COLO829 (cell line): ENCODE measurements at regions not wholly inside any gene's neighbourhood (a gene's known extent, or its start where the extent isn't known, plus 50 kb on each side); places are given as distances from the start of the nearest gene placed in this dataset.
"Not testable (repeated sequence)": the region's sequence is repeated elsewhere in the genome, so short reads cannot be mapped to it uniquely, and the experiment has no call there.

ENCODE experiments used
- DNase-seq: peaks from one replicate; pipeline ENCODE4 v3.0.0; 2012; ENCODE audit warnings: low spot score

- DNase-seq = no peak
These were observed 169.6 kb downstream of the EDEM1 start for GRCh38 chr3:5357089-5357488.

DNA sequence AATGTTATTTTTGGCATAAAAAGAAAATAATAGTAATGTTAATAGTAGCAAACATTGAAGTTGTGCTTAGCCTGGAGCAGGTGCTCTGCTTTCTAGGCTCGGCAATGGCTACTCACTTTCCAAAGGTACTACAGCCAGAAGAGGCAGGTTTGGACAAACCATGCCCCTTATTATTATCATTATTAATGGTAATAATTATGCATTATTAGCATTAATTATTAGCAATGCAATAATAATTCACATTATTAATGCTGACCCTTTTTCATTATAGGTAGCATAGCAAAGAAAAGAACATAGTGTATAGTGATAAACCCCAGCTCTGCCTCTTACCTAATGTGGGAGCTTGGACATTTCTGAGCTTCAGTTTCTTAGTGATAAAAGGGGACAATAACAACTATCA, 171.4 kb downstream of the EDEM1 start:
- DNase-seq = no peak

DNA sequence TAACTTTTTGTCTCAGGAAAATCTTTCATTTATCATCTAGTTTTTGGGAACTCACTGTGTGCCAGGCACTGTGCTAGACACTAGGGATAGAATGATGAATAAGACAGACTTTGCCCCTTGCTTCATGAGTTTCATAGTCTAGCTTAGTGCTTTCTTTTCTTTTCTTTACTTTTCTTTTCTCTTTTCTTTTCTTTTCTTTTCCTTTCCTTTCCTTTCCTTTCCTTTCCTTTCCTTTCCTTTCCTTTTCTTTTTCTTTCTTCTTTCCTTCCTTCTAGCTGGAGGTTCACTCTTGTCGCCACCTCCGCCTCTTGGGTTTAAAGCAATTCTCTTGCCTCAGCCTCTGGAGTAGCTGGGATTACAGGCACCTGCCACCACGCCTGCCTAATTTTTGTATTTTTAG, 172.9 kb downstream of the EDEM1 start:
- DNase-seq = no peak

- no peak for DNase-seq
These were observed 179.2 kb downstream of the EDEM1 start for GRCh38 chr3:5366746-5367145.

DNA sequence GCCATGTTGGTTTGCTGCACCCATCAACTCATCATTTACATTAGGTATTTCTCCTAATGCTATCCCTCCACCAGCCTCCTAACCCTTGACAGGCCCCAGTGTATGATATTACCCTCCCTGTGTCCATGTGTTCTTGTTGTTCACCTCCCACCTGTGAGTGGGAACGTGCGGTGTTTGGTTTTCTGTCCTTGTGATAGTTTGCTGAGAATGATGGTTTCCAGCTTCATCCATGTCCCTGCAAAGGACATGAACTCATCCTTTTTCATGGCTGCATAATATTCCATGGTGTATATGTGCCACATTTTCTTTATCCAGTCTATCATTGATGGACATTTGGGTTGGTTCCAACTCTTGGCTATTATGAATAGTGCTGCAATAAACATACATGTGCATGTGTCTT, 184.0 kb downstream of the EDEM1 start:
- not testable (repeated sequence) for DNase-seq

- no peak for DNase-seq
These were observed 189.3 kb downstream of the EDEM1 start for GRCh38 chr3:5376761-5377160.

GRCh38 chr3:5379266-5379665, 191.8 kb downstream of the EDEM1 start:
- DNase-seq = not testable (repeated sequence)

DNA sequence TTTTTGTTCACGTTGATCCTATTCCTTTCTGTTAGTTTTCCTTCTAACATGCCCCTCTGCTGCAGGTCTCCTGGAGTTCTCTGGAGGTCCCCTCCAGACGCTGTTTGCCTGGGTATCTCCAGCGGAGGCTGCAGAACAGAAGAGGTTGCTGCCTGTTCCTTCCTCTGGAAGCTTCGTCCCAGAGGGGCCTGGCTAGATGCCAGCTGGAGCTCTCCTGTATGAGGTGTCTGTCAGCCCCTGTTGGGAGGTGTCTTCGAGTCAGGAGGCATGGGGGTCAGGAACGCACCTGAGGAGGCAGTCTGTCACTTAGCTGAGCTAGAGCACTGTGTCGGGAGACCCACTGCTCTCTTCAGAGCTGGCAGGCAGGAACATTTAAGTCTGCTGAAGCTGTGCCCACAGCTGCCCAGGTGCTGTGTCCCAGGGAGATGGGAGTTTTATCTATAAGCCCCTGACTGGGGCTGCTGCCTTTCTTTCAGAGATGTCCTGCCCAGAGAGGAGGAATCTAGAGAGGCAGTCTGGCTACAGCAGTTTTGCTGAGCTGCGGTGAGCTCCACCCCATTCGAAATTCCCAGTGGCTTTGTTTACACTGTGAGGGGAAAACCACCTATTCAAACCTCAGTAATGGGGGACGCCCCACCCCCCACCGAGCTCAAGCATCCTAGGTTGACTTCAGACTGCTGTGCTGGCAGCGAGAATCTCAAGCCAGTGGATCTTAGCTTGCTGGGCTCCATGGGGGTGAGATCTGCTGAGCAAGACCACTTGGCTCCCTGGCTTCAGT, 196.2 kb downstream of the EDEM1 start:
- not testable (repeated sequence) for DNase-seq

DNA sequence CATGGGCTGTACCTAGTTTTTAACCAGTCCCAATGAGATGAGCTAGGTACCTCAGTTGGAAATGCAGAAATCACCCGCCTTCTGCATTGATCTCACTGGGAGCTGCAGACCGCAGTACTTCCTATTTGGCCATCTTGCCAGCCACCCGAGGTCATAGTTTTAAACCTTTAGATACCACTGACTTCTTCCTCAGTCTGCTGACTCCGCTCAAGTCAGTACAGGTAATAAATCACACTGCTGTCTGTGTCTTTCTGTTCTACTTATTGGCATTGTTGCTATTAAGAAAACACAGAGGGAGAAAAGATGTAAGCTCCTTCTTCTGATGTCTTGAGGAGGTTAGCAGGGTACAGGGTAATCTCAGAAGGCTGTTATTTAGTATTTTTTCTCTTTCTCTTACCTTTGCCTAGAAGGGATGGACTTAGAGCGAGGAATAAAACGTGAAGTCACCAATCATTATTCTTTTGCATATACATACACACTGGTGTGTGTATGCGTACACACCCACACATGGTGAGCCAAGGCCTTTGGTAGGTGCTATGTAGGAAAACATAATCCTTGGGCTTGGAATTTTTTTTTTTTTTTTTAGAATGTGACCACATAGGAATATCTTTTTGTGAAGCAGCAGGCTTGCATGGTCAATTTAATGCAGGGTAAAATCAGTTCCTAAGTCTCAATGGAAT, 197.2 kb downstream of the EDEM1 start:
- no peak for DNase-seq

GRCh38 chr3:5388091-5388490, 200.6 kb downstream of the EDEM1 start:
- no peak for DNase-seq

- no peak for DNase-seq
These were observed 201.6 kb downstream of the EDEM1 start for GRCh38 chr3:5389057-5389456.

DNA sequence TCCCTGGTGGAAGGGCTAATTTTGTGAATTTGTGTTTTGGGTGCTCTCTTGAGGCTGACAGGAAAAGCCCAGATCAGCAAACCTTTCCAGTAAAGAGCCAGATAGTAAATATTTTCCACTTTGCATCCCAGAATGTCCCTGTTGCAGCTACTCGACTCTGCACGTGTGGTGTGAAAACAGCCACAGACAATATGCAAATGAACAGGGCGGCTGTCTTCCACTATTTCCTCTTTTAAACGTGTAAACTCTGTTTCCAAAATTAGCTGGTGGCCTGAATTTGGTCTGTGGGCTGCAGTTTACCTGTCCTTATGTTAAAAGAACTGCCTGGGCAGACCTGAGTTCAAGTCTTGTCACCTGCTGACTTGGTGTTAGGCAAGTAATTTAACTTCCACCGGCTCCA, 202.7 kb downstream of the EDEM1 start:
- DNase-seq = no peak

DNA sequence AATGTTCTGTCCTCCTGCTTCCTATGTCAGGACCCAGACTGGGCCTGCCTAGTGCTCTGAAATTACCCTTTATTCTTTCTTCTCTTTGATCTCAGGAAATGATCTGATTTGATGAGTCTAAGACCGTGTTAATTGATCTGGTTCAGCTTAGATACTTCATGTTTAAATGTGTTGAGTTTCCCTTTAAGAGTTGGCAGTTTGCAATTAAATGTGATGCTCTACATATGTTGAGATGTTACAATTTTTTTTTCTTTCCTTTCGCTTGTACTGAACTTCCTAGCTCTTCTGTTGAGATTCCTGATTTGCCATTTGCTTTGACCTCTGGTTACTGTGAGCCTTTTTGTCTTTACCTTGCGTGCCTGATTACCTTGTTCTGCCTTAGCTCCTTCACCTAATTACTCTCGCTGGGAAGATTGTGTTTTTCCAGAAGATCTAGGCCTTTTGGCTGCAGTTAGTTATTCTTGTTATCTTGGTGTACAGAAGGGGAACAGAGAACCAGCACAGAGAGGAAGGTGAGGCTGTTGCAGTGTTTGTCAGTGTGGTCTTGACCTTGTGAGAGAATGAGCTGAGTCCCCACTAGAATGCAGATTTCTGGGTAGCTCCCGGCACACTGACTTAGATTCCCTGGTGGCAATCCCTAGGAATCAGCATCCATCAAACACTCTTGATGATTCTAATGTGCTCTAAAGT, 203.6 kb downstream of the EDEM1 start:
- DNase-seq = no peak

GRCh38 chr3:5401002-5401401, 213.5 kb downstream of the EDEM1 start:
- no peak for DNase-seq

DNA sequence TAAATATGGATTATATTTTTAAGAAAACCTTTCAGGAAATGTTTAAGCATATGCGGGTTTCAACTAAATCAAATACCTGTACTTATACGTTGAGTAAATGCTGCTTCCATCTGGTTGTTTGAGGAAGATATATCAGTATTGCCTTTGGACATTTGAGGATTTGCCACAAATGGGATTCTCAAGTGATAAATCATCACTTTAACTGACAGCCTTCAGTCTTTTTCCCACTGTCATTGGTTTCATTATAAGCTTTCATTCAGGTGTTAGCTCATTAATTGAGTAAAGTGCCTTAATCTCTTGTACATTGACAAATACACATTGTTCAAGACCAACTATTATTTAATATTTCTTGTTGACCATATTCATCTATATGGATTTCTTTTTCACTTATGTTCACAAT, 217.2 kb downstream of the EDEM1 start:
- no peak for DNase-seq

DNA sequence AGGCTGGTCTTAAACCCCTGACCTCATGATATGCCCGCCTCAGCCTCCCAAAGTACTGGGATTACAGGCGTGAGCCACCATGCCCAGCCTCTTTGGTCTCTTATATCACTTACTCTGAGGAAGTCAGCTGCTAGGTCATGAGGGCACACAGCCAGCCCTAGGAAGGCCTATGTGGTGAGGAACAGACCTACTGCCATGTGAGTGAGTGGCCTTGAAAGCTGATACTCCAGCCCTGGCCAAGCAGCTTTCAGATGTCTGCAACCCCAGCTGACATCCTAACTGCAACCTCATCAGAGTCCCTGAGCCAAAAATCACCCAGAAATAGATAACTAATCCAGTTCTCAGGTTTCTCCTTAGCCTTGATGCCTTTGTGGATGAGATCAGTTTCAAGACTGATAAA, 224.3 kb downstream of the EDEM1 start:
- no peak for DNase-seq

- no peak for DNase-seq
These were observed 235.6 kb downstream of the EDEM1 start for GRCh38 chr3:5423076-5423475.

- DNase-seq = no peak
These were observed 236.0 kb downstream of the EDEM1 start for GRCh38 chr3:5423523-5423922.

DNA sequence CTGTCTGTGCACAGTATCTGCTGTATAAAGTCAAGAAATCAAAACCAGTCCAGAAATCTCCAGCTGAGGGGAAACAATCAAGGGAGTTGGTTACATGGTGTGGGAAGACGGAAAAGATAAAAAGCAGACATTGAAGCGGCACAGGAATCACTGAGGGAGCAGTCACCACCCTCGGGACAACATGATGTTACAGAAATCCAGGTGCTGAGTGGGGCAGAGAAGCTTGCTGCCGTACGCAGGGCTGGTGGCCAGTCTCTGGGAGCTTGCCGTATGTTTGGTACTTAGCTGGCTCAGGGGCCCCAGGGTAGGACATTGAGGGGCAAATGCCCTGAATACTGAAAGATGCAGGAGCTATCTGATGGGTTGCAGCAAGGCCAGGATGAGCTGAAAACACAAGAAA, 237.9 kb downstream of the EDEM1 start:
- no peak for DNase-seq

- DNase-seq = peak; percentile 34
These were observed 238.8 kb downstream of the EDEM1 start for GRCh38 chr3:5426094-5426883.

DNA sequence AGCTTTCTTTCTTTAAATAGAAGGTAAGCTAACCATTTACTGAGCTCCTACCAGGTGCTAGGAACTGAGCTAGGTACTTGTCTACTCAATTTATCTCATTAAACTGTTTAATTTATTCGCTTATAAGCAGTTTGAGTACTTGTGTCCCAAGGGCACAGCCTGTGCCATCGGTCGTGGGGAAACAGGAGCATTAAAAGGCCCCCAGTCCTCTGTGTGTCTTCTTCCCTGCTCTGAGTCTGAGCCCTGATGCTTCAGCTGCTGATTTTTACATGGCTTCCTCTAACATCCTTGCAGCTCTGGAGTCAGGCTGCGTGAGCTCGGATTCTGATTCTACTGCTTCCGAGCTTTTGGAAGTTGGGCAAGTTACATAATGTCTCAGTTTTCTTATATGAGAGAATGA, 239.5 kb downstream of the EDEM1 start:
- DNase-seq = no peak

DNA sequence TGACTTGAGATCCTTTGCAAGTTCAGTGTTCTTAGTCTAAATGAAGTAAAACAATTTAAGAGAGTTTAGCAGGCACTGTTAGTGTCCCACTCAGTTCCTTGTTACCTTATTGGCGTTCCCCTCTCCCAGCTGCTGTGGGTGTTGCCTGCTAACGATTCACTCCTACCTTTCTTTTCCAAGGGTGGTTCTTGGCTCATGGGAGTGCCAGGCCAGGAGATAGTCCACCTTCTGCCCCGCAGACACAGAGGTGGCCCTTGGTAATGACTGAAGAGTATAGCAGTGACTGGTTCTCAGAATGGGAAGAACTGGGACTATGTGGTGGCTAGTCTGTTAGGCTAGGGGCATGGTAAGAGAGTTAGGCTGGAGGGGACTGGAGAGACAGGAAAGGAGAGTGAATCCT, 240.4 kb downstream of the EDEM1 start:
- no peak for DNase-seq
